ENCODE measurements at regions not wholly inside any gene's neighbourhood (a gene's known extent, or its start where the extent isn't known, plus 50 kb on each side); places are given as distances from the start of the nearest gene placed in this dataset.

DNA sequence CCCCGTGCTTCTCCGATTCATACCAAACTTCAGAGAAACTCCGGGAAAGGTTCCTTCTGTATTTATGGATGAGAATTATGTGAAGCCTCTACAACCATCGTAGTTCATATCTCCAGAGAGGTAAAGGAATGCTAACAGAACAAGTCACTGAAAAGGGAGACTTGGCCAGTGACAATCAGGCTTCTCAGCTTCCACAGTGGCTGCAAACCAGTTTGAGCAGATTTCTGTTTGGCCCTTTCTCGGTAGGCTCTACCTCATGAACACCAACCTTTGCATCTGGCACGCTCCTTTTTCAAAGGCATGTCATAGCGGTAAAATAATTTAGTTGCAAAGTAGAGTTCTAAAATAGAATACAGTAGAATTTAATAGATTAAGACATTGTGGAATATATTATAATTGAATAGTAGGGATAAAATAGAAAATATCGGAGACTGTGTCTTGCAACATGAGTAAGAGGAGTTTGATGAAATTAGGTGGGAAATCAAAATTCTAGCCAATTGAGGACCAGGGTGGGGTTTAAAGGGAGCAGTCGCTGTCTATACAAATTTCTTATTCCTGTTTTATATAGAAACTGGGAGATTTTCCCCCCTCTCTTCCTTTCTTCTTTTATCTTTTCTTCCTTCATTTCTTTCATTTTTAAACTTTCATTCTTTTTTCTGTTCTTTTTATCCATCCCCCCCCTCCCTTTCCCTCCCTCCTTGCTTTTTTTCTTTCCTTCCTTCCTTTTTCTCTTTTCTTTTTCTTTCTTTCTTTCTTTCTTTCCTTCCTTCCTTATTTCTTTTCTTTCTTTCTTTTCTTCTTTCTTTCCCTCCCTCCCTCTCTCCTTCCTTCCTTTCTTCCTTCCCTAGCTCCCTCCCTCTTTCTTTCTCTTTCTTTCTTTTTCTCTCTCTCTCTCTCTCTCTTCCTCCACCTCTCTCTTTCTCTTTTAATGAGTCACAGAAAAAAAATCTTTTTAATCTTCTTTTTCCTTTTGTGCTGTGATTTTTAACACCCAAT is 161.5 kb upstream of the KLF6 start:
- no peak for TF ChIP-seq CTCF (conservative IDR thresholded peaks at IDR 0.05; ENCODE audit: low read depth)
- H3K27ac ChIP-seq, result no peak overlapping the region
- no peak for DNase-seq (ENCODE audit: low spot score)
- ChIA-PET POLR2A (ENCODE audit: low non-redundant PET) (no interaction called here), CTCF (interaction anchor here (0.5 kb wide), 1 partner anchor 99 kb away, joined by 6 read pairs; no protein-coding TSS in a partner anchor)

DNA sequence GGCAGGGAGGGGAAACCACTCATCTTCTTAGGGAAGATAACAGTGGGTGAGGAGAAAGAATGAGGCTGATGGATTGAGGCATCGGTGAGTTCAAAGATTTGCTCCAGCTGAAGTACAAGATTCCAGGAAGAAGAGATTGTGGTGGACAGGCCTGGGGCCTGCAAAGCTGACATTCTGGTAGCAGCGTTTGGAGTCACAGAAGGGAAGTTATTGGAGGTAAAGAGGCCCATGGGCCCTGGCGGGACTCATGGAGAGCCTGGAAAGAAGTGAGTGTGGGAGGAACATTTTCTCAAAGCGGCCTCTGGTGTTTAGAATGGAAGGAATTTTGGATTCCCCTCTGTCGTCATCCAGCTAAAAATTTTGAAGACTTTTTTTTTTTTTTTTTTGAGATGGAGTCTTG is 160.0 kb upstream of the KLF6 start:
- no peak for DNase-seq (ENCODE audit: low spot score)
- no peak overlapping the region for H3K27ac ChIP-seq
- ChIA-PET POLR2A (ENCODE audit: low non-redundant PET) (no interaction called here), CTCF (no interaction called here)
- TF ChIP-seq CTCF (conservative IDR thresholded peaks at IDR 0.05; ENCODE audit: low read depth), result no peak

- POLR2A ChIA-PET (ENCODE audit: low non-redundant PET), result no interaction called here
- CTCF ChIA-PET, result interaction anchor here (0.6 kb wide), 1 partner anchor 751 kb away, joined by 5 read pairs; no protein-coding TSS in a partner anchor
Observed at GRCh38 chr10:3944591-3944990, 159.6 kb upstream of the KLF6 start.

GRCh38 chr10:3943695-3944257 is 158.8 kb upstream of the KLF6 start:
- POLR2A ChIA-PET (ENCODE audit: low non-redundant PET), result no interaction called here

More at GRCh38 chr10:3944591-3944990, 159.6 kb upstream of the KLF6 start:
- no peak for TF ChIP-seq CTCF (conservative IDR thresholded peaks at IDR 0.05; ENCODE audit: low read depth)
- no peak overlapping the region for H3K27ac ChIP-seq
- no peak for DNase-seq (ENCODE audit: low spot score)

DNA sequence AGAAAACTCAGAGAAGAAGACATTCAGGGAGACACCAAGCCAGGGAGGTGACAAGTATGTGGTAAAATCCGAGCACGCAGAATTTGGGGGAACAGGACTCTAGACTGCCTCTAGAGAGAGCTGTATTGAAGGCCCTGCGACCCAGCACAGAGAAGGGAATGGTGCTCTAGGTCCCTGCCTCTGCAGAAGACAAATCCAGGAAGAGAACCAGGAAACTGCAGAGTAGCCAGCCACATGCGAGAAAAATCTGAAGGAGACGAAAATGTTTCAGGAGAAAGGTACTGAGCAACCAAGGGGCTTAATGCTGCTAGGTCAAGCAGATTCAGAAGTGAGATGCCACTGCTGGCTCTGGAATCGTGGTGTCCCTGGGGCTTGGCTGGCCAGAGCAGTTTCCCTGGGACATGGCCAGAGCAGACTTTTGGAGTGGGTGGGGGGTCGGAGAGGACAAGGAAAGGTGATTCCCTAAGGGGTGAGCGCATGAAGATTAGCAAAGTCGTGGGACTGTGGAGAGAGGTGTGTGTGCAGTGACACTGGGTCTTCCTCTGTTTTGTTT is 158.0 kb upstream of the KLF6 start:
- CTCF ChIA-PET, result no interaction called here
- no peak for DNase-seq (ENCODE audit: low spot score)
- H3K27ac ChIP-seq, result no peak overlapping the region
- TF ChIP-seq CTCF (conservative IDR thresholded peaks at IDR 0.05; ENCODE audit: low read depth), result no peak
- POLR2A ChIA-PET (ENCODE audit: low non-redundant PET), result no interaction called here

More at GRCh38 chr10:3943695-3944257, 158.8 kb upstream of the KLF6 start:
- no peak for DNase-seq (ENCODE audit: low spot score)
- TF ChIP-seq CTCF (conservative IDR thresholded peaks at IDR 0.05; ENCODE audit: low read depth), result no peak
- CTCF ChIA-PET, result interaction anchor here (0.6 kb wide), 1 partner anchor 750 kb away, joined by 5 read pairs; no protein-coding TSS in a partner anchor
- H3K27ac ChIP-seq, result no peak overlapping the region

DNA sequence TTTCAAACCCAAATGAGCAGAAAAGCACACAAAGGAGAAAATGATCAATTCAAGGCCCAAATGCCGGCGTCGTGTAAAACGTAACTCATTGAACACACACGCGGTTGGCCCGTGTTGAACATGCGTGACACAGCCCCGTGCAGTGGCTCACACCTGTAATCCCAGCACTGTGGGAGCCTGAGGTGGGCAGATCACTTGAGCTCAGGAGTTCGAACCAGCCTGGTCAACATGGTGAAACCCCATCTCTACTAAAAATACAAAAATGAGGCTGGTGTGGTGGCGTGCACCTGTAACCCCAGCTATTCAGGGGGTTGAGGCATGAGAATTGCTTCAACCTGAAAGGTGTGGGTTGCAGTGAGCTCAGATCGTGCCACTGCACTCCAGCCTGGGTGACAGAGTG is 156.7 kb upstream of the KLF6 start:
- no peak for DNase-seq (ENCODE audit: low spot score)
- ChIA-PET CTCF (no interaction called here), POLR2A (ENCODE audit: low non-redundant PET) (no interaction called here)
- no peak for TF ChIP-seq CTCF (conservative IDR thresholded peaks at IDR 0.05; ENCODE audit: low read depth)
- no peak overlapping the region for H3K27ac ChIP-seq

All from RWPE1 (cell line).